CD8-positive, alpha-beta memory T cell (primary cell): ENCODE measurements at regions not wholly inside any gene's neighbourhood (a gene's known extent, or its start where the extent isn't known, plus 50 kb on each side); places are given as distances from the start of the nearest gene placed in this dataset.

ENCODE experiments used
- CTCF ChIA-PET: fragments of 350-600 bp; sonication (Branson Sonifier 250); formaldehyde crosslinking; loops from one replicate; lab custom pipeline; 2021; ENCODE audit warnings: antibody characterized with exemption; lab: Charles Lee
- POLR2A ChIA-PET: fragments of 350-600 bp; sonication (Branson Sonifier 250); formaldehyde crosslinking; loops from one replicate; lab custom pipeline; 2021; ENCODE audit warnings: antibody characterized with exemption; lab: Charles Lee
- DNase-seq, 5 donors: peaks; one replicate each; pipeline versions ENCODE4 v3.0.0 to v3.0.0-alpha.2; 2020 to 2022; ENCODE audit warnings: mixed read lengths in 1 of 5
- H3K27ac ChIP-seq: one replicate; pipeline ENCODE4 v1.7.0; 2013; ENCODE audit warnings: low read depth, mild to moderate bottlenecking, low read length, moderate library complexity
- H3K27me3 ChIP-seq: 2 replicates; pipeline ENCODE4 v1.7.0; 2013; ENCODE audit warnings: low read length, mild to moderate bottlenecking; ENCODE audit not compliant: insufficient read depth, poor library complexity, severe bottlenecking
- H3K36me3 ChIP-seq: 2 replicates; pipeline ENCODE4 v1.7.0; 2013; ENCODE audit warnings: mild to moderate bottlenecking, low read length, moderate library complexity; ENCODE audit not compliant: insufficient read depth
- H3K4me1 ChIP-seq: 2 replicates; pipeline ENCODE4 v1.7.0; 2013; ENCODE audit warnings: mild to moderate bottlenecking, low read length, moderate library complexity; ENCODE audit not compliant: insufficient read depth
- H3K4me3 ChIP-seq: 2 replicates; pipeline ENCODE4 v1.7.0; 2013; ENCODE audit warnings: mild to moderate bottlenecking, low read length
- H3K9me3 ChIP-seq: 2 replicates; pipeline ENCODE4 v1.7.0; 2013; ENCODE audit warnings: mild to moderate bottlenecking, low read length
- H3K27ac Mint-ChIP-seq, 8 donors: one replicate each; pipeline ENCODE4 v1.8.0; 2020 to 2021; ENCODE audit warnings: mixed read lengths in 8 of 8, mild to moderate bottlenecking in 6 of 8, inconsistent platforms in 3 of 8, moderate library complexity in 3 of 8
- H3K27me3 Mint-ChIP-seq, 2 donors: one replicate each; pipeline ENCODE4 v1.8.0; 2020 to 2021; ENCODE audit warnings: mixed read lengths in 2 of 2, mild to moderate bottlenecking in 1 of 2, moderate library complexity in 1 of 2
- H3K36me3 Mint-ChIP-seq, 3 donors: one replicate each; pipeline ENCODE4 v1.8.0; 2020 to 2021; ENCODE audit warnings: mixed read lengths in 3 of 3, inconsistent platforms in 1 of 3, mild to moderate bottlenecking in 1 of 3
- H3K4me1 Mint-ChIP-seq, 3 donors: one replicate each; pipeline ENCODE4 v1.8.0; 2020 to 2021; ENCODE audit warnings: mixed read lengths in 3 of 3, inconsistent platforms in 1 of 3, mild to moderate bottlenecking in 1 of 3
- H3K4me3 Mint-ChIP-seq, 7 donors: one replicate each; pipeline ENCODE4 v1.8.0; 2020 to 2021; ENCODE audit warnings: mixed read lengths in 7 of 7, mild to moderate bottlenecking in 6 of 7, moderate library complexity in 4 of 7, inconsistent platforms in 2 of 7
- H3K9me3 Mint-ChIP-seq, 5 donors: one replicate each; pipeline ENCODE4 v1.8.0; 2020 to 2022; ENCODE audit warnings: mixed read lengths in 5 of 5, mild to moderate bottlenecking in 3 of 5, moderate library complexity in 2 of 5, inconsistent platforms in 1 of 5

DNA sequence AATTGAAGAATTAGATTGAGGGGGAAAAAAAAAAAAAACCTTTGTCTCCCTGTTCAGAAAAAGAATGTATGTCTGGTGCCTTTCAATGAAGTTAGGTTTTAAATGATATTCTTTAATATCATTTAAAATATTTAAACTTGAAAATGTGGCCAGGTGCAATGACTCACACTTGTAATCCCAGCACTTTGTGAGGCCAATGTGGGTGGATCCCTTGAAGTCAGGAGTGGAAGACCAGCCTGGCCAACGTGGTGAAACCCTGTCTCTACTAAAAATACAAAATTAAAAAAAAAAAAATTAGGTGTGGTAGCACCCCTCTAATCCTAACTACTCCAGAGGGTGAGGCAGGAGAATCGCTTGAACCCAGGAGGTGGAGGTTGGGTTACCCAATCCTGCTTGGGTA is 111.1 kb upstream of the RASA1 start:
- Histone ChIP-seq H3K4me1 (no peaks in the 10 kb centered on the region), H3K9me3 (no peaks in the 10 kb centered on the region), H3K36me3 (no peaks in the 10 kb centered on the region), H3K27me3 (no peaks in the 10 kb centered on the region), H3K4me3 (no peak overlapping the region), H3K27ac (no peak overlapping the region)
- POLR2A ChIA-PET = no interaction called here
- no peak for DNase-seq
- Mint-ChIP-seq H3K4me3 (no peak overlapping the region), H3K4me1 (peaks cover 2 to 3% (median 3%) of the 10 kb centered on the region in 3 donors), H3K36me3 (peaks cover 0 to 1% (median 0%) of the 10 kb centered on the region in 3 donors), H3K27me3 (peaks cover 0 to 2% of the 10 kb centered on the region in 2 donors), H3K27ac (no peak overlapping the region), H3K9me3 (no peaks in the 10 kb centered on the region)
- CTCF ChIA-PET = no interaction called here

DNA sequence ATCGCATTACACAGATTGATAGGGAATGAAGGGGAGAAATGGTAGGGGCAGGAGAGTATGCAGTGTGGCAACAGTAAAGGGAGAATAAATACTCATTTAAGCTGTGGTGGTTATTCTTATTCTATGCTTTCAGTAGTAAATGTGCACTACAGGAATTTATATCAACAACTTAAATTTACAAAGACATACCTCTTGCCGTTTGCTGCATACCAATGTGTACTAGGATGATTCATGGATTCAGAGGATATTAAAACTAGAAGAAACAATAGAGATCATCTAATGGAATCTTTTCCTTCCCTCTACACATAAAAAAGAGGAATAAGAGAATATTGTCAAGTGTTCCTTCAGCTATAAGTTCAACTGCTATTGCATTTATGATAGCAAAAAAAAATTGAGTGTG is 103.3 kb upstream of the RASA1 start:
- Mint-ChIP-seq H3K9me3 (no peaks in the 10 kb centered on the region), H3K27me3 (peaks cover 0 to 2% of the 10 kb centered on the region in 2 donors), H3K4me3 (no peak overlapping the region), H3K36me3 (peaks cover 0 to 1% (median 0%) of the 10 kb centered on the region in 3 donors), H3K27ac (peak overlapping the region in 1 of 8 donors; percentile 29), H3K4me1 (peaks cover 4 to 5% (median 5%) of the 10 kb centered on the region in 3 donors)
- no peaks in the 10 kb centered on the region for H3K27me3 ChIP-seq
- no peak overlapping the region for H3K4me3 ChIP-seq
- H3K9me3 ChIP-seq = no peaks in the 10 kb centered on the region
- ChIA-PET CTCF (no interaction called here), POLR2A (no interaction called here)
- H3K27ac ChIP-seq = no peak overlapping the region
- H3K36me3 ChIP-seq = no peaks in the 10 kb centered on the region
- no peak for DNase-seq
- no peaks in the 10 kb centered on the region for H3K4me1 ChIP-seq

DNA sequence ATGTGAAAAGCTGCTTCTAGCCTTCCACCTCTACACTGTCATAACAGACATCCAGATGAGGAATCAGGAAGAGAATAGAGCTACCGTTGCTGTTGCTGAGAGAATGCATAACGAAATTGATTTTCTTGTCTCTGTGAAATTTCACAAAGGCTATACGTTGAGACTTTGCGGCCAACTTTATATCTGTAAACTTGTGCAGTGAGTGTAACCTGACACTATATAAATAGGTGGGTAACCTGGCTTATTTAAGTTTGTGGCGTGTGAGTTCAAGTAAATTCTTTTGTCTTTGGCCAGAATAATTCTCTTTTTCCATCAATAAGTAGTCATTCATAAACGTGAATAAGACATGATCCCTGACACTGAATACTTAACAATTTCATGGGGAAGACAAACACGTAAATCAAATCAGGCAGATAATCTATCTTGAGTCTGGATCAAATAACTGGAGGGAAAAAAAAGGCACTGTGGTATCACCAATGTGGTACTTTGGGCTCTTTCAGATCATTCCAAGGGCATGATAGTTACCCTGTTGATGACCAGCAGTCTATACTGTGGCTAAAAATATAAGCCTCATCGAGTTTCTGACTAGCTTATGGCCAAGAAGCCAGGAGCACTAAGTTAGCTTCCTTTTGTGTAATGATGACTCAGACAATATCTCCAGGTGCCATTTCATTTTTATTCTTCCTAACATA is 98.2 kb upstream of the RASA1 start:
- no peaks in the 10 kb centered on the region for H3K4me1 ChIP-seq
- no peak for DNase-seq
- ChIA-PET CTCF (no interaction called here), POLR2A (interaction anchor here (1.0 kb wide), 1 partner anchor 28 kb away, joined by 3 read pairs; no protein-coding TSS in a partner anchor)
- H3K9me3 ChIP-seq = no peaks in the 10 kb centered on the region
- H3K9me3 Mint-ChIP-seq = no peaks in the 10 kb centered on the region
- H3K36me3 Mint-ChIP-seq = no peaks in the 10 kb centered on the region
- no peak overlapping the region for H3K27ac ChIP-seq
- no peak overlapping the region for H3K4me3 Mint-ChIP-seq
- H3K4me3 ChIP-seq = no peak overlapping the region
- H3K4me1 Mint-ChIP-seq = peaks cover 4 to 6% (median 5%) of the 10 kb centered on the region in 3 donors
- H3K27me3 ChIP-seq = no peaks in the 10 kb centered on the region
- no peaks in the 10 kb centered on the region for H3K36me3 ChIP-seq
- no peak overlapping the region for H3K27ac Mint-ChIP-seq
- H3K27me3 Mint-ChIP-seq = peaks cover 0 to 3% of the 10 kb centered on the region in 2 donors

DNA sequence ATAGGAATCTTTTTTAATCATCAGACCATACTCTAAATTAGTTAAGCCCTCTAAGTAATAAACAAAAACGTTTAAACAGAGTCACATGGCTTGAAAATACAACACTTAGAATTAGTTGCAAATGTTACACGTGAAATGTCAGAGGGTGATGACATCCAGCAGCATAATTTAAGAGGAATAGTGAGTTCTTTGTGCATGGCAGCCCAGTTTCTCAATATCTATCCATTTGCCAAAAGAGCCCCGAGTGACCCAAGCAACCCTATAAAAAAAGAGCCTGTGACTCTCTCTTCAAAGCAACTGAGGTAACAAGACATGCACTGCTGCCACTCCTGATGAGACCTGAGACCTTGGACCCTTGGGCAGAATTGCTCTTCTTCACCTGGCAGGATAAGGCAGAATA is 96.9 kb upstream of the RASA1 start:
- no peak overlapping the region for H3K4me3 ChIP-seq
- ChIA-PET POLR2A (no interaction called here), CTCF (no interaction called here)
- H3K4me1 Mint-ChIP-seq = peaks cover 4 to 6% (median 5%) of the 10 kb centered on the region in 3 donors
- no peak overlapping the region for H3K27ac Mint-ChIP-seq
- H3K9me3 Mint-ChIP-seq = no peaks in the 10 kb centered on the region
- no peak for DNase-seq
- H3K27me3 ChIP-seq = no peaks in the 10 kb centered on the region
- no peaks in the 10 kb centered on the region for H3K36me3 ChIP-seq
- no peaks in the 10 kb centered on the region for H3K36me3 Mint-ChIP-seq
- no peak overlapping the region for H3K4me3 Mint-ChIP-seq
- no peak overlapping the region for H3K27ac ChIP-seq
- no peaks in the 10 kb centered on the region for H3K4me1 ChIP-seq
- peaks cover 0 to 3% of the 10 kb centered on the region in 2 donors for H3K27me3 Mint-ChIP-seq
- H3K9me3 ChIP-seq = no peaks in the 10 kb centered on the region

DNA sequence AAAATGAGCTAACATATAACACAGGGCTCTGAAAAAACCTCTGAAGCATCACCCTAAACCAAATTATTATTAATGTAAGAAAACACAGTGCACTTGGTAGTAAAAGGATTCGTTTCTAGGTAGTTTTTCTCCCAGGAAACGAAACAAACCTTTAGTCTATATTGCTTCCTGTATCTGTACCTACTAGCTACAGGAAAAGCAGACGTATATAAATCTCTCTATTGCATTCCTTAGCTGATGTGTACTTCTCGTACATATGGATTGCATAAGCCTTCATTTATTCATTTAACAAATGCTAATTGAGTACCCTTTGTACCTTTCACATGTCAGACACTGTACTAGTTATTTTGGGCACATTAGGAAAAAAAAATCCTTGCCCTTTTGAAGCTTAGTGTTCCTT is 85.0 kb upstream of the RASA1 start:
- Histone ChIP-seq H3K4me1 (peaks cover 14% of the 10 kb centered on the region), H3K9me3 (no peaks in the 10 kb centered on the region), H3K4me3 (no peak overlapping the region), H3K27ac (no peak overlapping the region), H3K27me3 (no peaks in the 10 kb centered on the region), H3K36me3 (no peaks in the 10 kb centered on the region)
- H3K27ac Mint-ChIP-seq = peak overlapping the region in 5 of 8 donors; percentile 31 to 85 (median 57)
- H3K4me1 Mint-ChIP-seq = peaks cover 16 to 20% (median 16%) of the 10 kb centered on the region in 3 donors
- ChIA-PET POLR2A (no interaction called here), CTCF (no interaction called here)
- H3K27me3 Mint-ChIP-seq = no peaks in the 10 kb centered on the region
- H3K36me3 Mint-ChIP-seq = peaks cover 0 to 4% (median 0%) of the 10 kb centered on the region in 3 donors
- peak overlapping the region in 6 of 7 donors; percentile 10 to 70 (median 61) for H3K4me3 Mint-ChIP-seq
- no peaks in the 10 kb centered on the region for H3K9me3 Mint-ChIP-seq
- DNase-seq = peak in 1 of 5 donors; percentile 8

DNA sequence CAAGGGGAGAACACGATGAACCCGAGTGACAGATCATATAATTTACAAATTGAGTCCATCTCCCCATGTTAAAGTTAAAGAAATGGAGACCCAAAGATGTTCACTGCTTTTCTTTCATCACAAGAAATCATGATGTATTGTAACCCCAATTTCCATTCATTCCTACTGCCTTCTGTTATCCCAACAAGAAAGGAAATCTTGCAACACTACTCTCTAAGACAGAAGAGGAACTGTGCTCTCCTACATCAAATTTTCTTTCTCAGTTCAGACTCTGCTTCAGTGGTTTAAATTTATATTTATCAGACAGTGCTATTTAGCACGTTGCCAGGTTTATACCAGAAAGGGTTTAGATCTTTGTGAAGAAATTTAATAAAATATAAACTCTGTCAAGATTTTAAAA is 83.8 kb upstream of the RASA1 start:
- Histone ChIP-seq H3K4me1 (peaks cover 14% of the 10 kb centered on the region), H3K27ac (no peak overlapping the region), H3K27me3 (no peaks in the 10 kb centered on the region), H3K36me3 (no peaks in the 10 kb centered on the region), H3K4me3 (no peak overlapping the region), H3K9me3 (no peaks in the 10 kb centered on the region)
- H3K27ac Mint-ChIP-seq = no peak overlapping the region
- H3K27me3 Mint-ChIP-seq = no peaks in the 10 kb centered on the region
- H3K4me3 Mint-ChIP-seq = no peak overlapping the region
- no peaks in the 10 kb centered on the region for H3K9me3 Mint-ChIP-seq
- DNase-seq = no peak
- peaks cover 0 to 4% (median 0%) of the 10 kb centered on the region in 3 donors for H3K36me3 Mint-ChIP-seq
- POLR2A ChIA-PET = no interaction called here
- CTCF ChIA-PET = no interaction called here
- H3K4me1 Mint-ChIP-seq = peaks cover 16 to 20% (median 16%) of the 10 kb centered on the region in 3 donors

DNA sequence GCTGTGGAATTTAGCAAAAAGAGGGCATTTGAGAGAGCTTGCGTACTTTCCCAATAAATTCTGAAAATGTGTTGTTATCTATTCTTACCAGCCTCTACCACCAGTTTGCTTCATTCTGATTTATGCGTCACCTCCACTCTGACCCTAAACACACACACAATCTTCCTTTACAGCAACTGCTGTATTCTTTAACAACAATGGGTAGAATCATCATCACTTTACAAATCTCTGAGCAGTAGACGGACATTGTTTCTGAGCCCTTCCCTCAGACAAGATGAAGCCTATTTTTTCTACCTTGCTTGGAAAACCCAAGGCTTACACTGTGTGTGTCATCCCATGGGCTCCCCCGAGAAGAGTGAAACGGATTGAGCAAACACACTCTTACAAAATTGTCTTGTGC is 83.1 kb upstream of the RASA1 start:
- no peaks in the 10 kb centered on the region for H3K9me3 Mint-ChIP-seq
- no peaks in the 10 kb centered on the region for H3K27me3 Mint-ChIP-seq
- Histone ChIP-seq H3K4me1 (peaks cover 14% of the 10 kb centered on the region), H3K27me3 (no peaks in the 10 kb centered on the region), H3K27ac (no peak overlapping the region), H3K9me3 (no peaks in the 10 kb centered on the region), H3K36me3 (no peaks in the 10 kb centered on the region), H3K4me3 (no peak overlapping the region)
- no peak overlapping the region for H3K27ac Mint-ChIP-seq
- no peak overlapping the region for H3K4me3 Mint-ChIP-seq
- ChIA-PET CTCF (no interaction called here), POLR2A (no interaction called here)
- no peak for DNase-seq
- peaks cover 0 to 4% (median 0%) of the 10 kb centered on the region in 3 donors for H3K36me3 Mint-ChIP-seq
- H3K4me1 Mint-ChIP-seq = peaks cover 16 to 20% (median 16%) of the 10 kb centered on the region in 3 donors

DNA sequence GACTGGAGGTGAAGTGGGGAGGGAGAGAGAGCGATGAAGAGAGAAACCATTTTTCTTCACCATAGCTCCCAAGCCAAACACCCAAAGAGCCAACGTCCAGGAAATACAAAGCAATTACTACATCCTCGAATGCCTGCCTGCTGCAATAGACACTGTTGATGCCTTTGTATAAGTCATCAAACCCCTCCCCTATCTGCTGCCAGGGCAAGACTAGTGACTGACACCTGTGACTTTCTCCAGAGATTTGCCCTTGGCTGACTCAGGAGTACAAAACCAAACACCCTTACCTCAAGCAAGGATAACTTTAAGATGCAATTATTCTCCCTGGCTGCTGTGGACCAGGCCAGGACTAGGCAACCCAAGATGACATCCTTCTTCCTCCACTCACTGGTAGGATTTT is 81.8 kb upstream of the RASA1 start:
- Histone ChIP-seq H3K4me1 (peaks cover 14% of the 10 kb centered on the region), H3K36me3 (no peaks in the 10 kb centered on the region), H3K27me3 (no peaks in the 10 kb centered on the region), H3K9me3 (no peaks in the 10 kb centered on the region), H3K4me3 (no peak overlapping the region), H3K27ac (no peak overlapping the region)
- no peak for DNase-seq
- peaks cover 18 to 22% (median 21%) of the 10 kb centered on the region in 3 donors for H3K4me1 Mint-ChIP-seq
- no peaks in the 10 kb centered on the region for H3K27me3 Mint-ChIP-seq
- H3K36me3 Mint-ChIP-seq = peaks cover 0 to 4% (median 0%) of the 10 kb centered on the region in 3 donors
- CTCF ChIA-PET = no interaction called here
- H3K4me3 Mint-ChIP-seq = no peak overlapping the region
- H3K9me3 Mint-ChIP-seq = no peaks in the 10 kb centered on the region
- no peak overlapping the region for H3K27ac Mint-ChIP-seq
- POLR2A ChIA-PET = no interaction called here
